Left ventricle myocardium inferior (tissue), 1 donor: ENCODE measurements at regions not wholly inside any gene's neighbourhood (a gene's known extent, or its start where the extent isn't known, plus 50 kb on each side); places are given as distances from the start of the nearest gene placed in this dataset.

Experiments used
- DNase-seq: peaks from one replicate; pipeline ENCODE4 v3.0.0-alpha.2; 2020
- H3K27ac ChIP-seq: fragments of 200-600 bp; replicated peaks from 2 replicates; pipeline ENCODE4 v1.8.0; 2021
- H3K27me3 ChIP-seq: fragments of 200-600 bp; 2 replicates; pipeline ENCODE4 v1.8.0; 2021; ENCODE audit warnings: low read depth
- H3K36me3 ChIP-seq: fragments of 200-600 bp; 2 replicates; pipeline ENCODE4 v1.8.0; 2021
- H3K4me1 ChIP-seq: fragments of 200-600 bp; 2 replicates; pipeline ENCODE4 v1.8.0; 2021
- H3K4me3 ChIP-seq: fragments of 200-600 bp; 2 replicates; pipeline ENCODE4 v1.8.0; 2021; ENCODE audit warnings: mild to moderate bottlenecking, moderate library complexity
- H3K9me3 ChIP-seq: fragments of 200-600 bp; replicated peaks from 2 replicates; pipeline ENCODE4 v1.8.0; 2021
- CTCF ChIP-seq: fragments of 200-600 bp; IDR thresholded peaks from 2 replicates; pipeline ENCODE4 v1.8.0; 2021; ENCODE audit warnings: antibody characterized with exemption, mild to moderate bottlenecking, borderline replicate concordance
- intact Hi-C: fragments of 100-400 bp; cut with micrococcal nuclease; formaldehyde crosslinking; loops from one replicate; pipeline ENCODE4 v1.11.0; 2022
- donor health status: DM: no; HTN: yes; CAD: no; lungs with severe emphysema.

GRCh38 chr17:68175416-68175815 lies 72.4 kb upstream of the AMZ2 start:
- H3K4me3 ChIP-seq, result no peak overlapping the region
- H3K27ac ChIP-seq, result no peak overlapping the region
- no peaks in the 10 kb centered on the region for H3K9me3 ChIP-seq
- no peak for TF ChIP-seq CTCF
- intact Hi-C loops, result no loop called here
- H3K27me3 ChIP-seq, result no peaks in the 10 kb centered on the region
- H3K36me3 ChIP-seq, result peaks cover 7% of the 10 kb centered on the region
- DNase-seq, result no peak
- H3K4me1 ChIP-seq, result no peaks in the 10 kb centered on the region

GRCh38 chr17:68175905-68176304 lies 71.9 kb upstream of the AMZ2 start:
- Histone ChIP-seq H3K27ac (no peak overlapping the region), H3K9me3 (no peaks in the 10 kb centered on the region), H3K36me3 (peaks cover 7% of the 10 kb centered on the region), H3K27me3 (no peaks in the 10 kb centered on the region), H3K4me1 (no peaks in the 10 kb centered on the region), H3K4me3 (no peak overlapping the region)
- no peak for TF ChIP-seq CTCF
- no peak for DNase-seq
- intact Hi-C loops, result no loop called here

DNA sequence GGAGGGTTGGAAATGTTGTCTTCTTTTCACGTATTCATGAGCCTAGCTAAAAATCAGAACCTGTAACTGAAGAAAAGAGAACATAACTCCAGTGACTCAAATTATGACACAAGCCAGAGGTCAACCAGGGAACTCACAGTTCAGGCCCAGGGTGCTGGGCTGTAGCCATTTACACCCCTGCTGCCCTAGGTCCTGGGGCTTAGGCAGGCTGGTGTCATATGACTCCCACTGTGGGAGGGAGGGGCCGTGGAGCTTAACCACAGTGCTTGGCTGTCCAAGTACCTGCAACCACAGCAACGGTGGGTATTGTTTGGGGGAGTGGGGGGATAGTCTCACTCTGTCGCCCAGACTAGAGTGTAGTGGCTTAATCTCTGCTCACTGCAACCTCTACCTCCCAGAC lies 71.1 kb upstream of the AMZ2 start:
- no peaks in the 10 kb centered on the region for H3K27me3 ChIP-seq
- no peak for TF ChIP-seq CTCF
- intact Hi-C loops, result no loop called here
- H3K27ac ChIP-seq, result no peak overlapping the region
- H3K4me1 ChIP-seq, result no peaks in the 10 kb centered on the region
- no peaks in the 10 kb centered on the region for H3K9me3 ChIP-seq
- H3K4me3 ChIP-seq, result no peak overlapping the region
- peaks cover 7% of the 10 kb centered on the region for H3K36me3 ChIP-seq
- no peak for DNase-seq

DNA sequence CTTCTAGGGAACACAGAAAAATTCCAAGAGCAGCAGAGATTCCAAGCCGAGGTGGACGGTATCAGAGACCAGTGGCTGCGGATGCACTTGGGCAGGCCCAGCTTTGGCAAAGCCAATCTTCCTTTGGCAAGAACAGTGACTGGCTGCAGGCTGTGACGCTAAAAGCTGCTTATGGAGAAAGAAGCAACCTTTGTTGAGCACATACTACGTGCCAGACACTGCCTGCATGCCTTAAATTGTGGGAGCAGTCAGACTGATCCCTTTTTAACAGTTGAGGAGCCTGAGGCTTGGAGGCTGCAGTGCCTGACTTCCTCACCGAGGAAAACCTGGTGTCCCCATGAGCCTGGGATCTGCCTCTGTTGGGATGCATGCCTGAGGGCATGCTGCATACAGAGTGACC lies 69.0 kb upstream of the AMZ2 start:
- no peaks in the 10 kb centered on the region for H3K4me1 ChIP-seq
- intact Hi-C loops, result no loop called here
- H3K36me3 ChIP-seq, result peaks cover 7% of the 10 kb centered on the region
- no peak overlapping the region for H3K4me3 ChIP-seq
- no peak overlapping the region for H3K27ac ChIP-seq
- no peaks in the 10 kb centered on the region for H3K9me3 ChIP-seq
- TF ChIP-seq CTCF, result no peak
- no peak for DNase-seq
- no peaks in the 10 kb centered on the region for H3K27me3 ChIP-seq

- TF ChIP-seq CTCF, result no peak
- Histone ChIP-seq H3K4me1 (no peaks in the 10 kb centered on the region), H3K27me3 (no peaks in the 10 kb centered on the region), H3K36me3 (peaks cover 7% of the 10 kb centered on the region), H3K27ac (no peak overlapping the region), H3K4me3 (no peak overlapping the region), H3K9me3 (no peaks in the 10 kb centered on the region)
- intact Hi-C loops, result no loop called here
- no peak for DNase-seq
Observed at GRCh38 chr17:68179236-68179925, 68.5 kb upstream of the AMZ2 start.
